ENCODE measurements at regions not wholly inside any gene's neighbourhood (a gene's known extent, or its start where the extent isn't known, plus 50 kb on each side); places are given as distances from the start of the nearest gene placed in this dataset.

DNA sequence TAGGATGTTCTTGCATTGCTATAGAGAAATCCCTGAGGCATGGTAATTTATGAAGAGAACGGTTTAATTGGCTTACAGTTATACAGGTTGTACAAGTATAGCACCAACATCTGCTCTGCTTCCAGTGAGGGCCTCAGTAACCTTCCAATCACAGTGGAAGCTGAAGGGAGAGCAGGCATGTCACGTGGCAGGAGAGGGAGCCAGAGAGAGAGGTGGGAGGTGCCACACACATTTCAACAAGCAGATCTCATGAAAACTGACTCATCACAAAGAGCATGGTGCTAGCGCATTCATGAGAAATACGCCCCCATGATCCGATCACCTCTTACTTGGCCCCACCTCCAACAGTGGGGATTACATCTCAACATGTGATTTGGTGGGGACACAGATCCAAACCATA lies 871.2 kb downstream of the TFAP2A start:
- no peak overlapping the region for H3K27ac Mint-ChIP-seq
- 100% methylated on average over 1 of the region's 5 CpGs for WGBS (ENCODE audit: insufficient coverage)

DNA sequence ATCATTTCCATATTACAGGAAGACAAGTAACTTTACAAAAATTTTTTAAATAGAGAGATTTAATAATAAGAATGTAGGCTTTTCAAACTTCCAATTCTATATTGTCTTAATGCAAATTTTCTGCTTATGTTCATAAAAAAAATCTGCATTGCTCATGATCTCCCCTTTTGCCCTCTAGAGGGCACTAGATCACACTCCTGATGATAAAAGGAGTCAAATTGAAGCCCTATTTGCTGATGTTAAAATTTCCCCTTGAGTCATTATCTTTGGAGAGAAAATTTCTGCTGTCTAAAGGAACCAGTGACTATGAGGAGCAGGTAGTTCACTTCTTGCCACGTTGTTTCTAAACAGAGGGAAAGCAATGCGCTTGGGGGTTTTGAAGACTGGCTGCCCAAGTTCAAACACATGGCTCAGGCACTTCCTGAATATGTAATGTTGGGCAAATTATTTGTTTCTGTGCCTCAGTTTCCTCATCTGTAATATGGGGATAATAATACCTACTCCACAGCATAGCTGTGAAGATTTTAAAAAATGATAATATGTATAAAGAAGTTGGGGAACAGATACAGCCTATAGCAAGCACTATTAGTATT lies 874.2 kb downstream of the TFAP2A start:
- no peak overlapping the region for H3K4me3 ChIP-seq (ENCODE audit: control insufficient read depth in 1 of 2, extremely low read depth in 1 of 2, low read length in 1 of 2)
- WGBS (ENCODE audit: insufficient coverage): no CpG with 5 or more reads among the region's 2 CpGs
- no peaks in the 10 kb centered on the region for H3K9me3 ChIP-seq
- ATAC-seq (replicated peaks in 1 of 4) (no peak), DNase-seq (peak in 1 of 35 experiments; percentile 7)
- no peak overlapping the region for H3K27ac Mint-ChIP-seq
- no peaks in the 10 kb centered on the region for H3K4me1 ChIP-seq (ENCODE audit: control insufficient read depth in 1 of 2, extremely low read depth in 1 of 2, insufficient read depth in 2 of 2, low read length in 2 of 2)
- H3K36me3 Mint-ChIP-seq: no peaks in the 10 kb centered on the region
- no peaks in the 10 kb centered on the region for H3K27me3 ChIP-seq (replicated peaks in 1 of 2; ENCODE audit: control insufficient read depth in 2 of 2, extremely low read depth in 1 of 2, insufficient read depth in 2 of 2, low read length in 1 of 2)
- H3K27me3 Mint-ChIP-seq: peaks cover 0 to 4% of the 10 kb centered on the region in 2 donors
- no peak overlapping the region for H3K4me3 Mint-ChIP-seq
- no peaks in the 10 kb centered on the region for H3K9me3 Mint-ChIP-seq
- no peaks in the 10 kb centered on the region for H3K36me3 ChIP-seq (ENCODE audit: control insufficient read depth in 2 of 2, extremely low read depth in 1 of 2, insufficient read depth in 1 of 2, low read length in 1 of 2)
- H3K27ac ChIP-seq (ENCODE audit: low read length): no peak overlapping the region
- POLR2A ChIA-PET: no interaction called here
- no peaks in the 10 kb centered on the region for H3K4me1 Mint-ChIP-seq
- CTCF ChIA-PET: no interaction called here

More for the DNA sequence above, 871.2 kb downstream of the TFAP2A start:
- Mint-ChIP-seq H3K9me3 (no peaks in the 10 kb centered on the region), H3K36me3 (no peaks in the 10 kb centered on the region), H3K4me3 (no peak overlapping the region), H3K4me1 (no peaks in the 10 kb centered on the region), H3K27me3 (peaks cover 0 to 4% of the 10 kb centered on the region in 2 donors)
- Histone ChIP-seq H3K9me3 (no peaks in the 10 kb centered on the region), H3K4me3 (ENCODE audit: control insufficient read depth in 1 of 2, extremely low read depth in 1 of 2, low read length in 1 of 2) (no peak overlapping the region), H3K36me3 (ENCODE audit: control insufficient read depth in 2 of 2, extremely low read depth in 1 of 2, insufficient read depth in 1 of 2, low read length in 1 of 2) (no peaks in the 10 kb centered on the region), H3K4me1 (ENCODE audit: control insufficient read depth in 1 of 2, extremely low read depth in 1 of 2, insufficient read depth in 2 of 2, low read length in 2 of 2) (no peaks in the 10 kb centered on the region), H3K27ac (ENCODE audit: low read length) (no peak overlapping the region), H3K27me3 (replicated peaks in 1 of 2; ENCODE audit: control insufficient read depth in 2 of 2, extremely low read depth in 1 of 2, insufficient read depth in 2 of 2, low read length in 1 of 2) (no peaks in the 10 kb centered on the region)
- ATAC-seq (replicated peaks in 1 of 4): no peak
- DNase-seq: no peak
- ChIA-PET POLR2A (no interaction called here), CTCF (no interaction called here)

DNA sequence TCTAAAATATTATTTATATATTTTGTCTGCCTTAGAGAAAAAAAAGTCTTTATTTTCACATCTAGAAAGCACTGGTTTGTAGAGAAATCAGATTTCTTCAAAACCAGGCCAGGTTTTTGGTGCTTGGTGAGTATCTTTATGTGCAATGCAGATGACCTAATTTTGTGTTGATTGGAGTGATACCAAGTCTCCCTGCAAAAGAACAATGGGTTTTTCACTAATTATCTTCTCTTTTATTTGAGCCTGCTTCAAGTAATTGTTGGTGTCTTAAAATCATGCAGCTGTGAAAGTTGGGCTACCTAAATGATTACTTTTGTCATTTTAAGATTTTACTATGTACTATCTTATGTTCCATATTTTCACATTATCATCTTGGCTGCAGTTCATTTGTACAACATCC lies 874.7 kb downstream of the TFAP2A start:
- H3K36me3 Mint-ChIP-seq: no peaks in the 10 kb centered on the region
- CTCF ChIA-PET: no interaction called here
- Histone ChIP-seq H3K4me3 (ENCODE audit: control insufficient read depth in 1 of 2, extremely low read depth in 1 of 2, low read length in 1 of 2) (no peak overlapping the region), H3K36me3 (ENCODE audit: control insufficient read depth in 2 of 2, extremely low read depth in 1 of 2, insufficient read depth in 1 of 2, low read length in 1 of 2) (no peaks in the 10 kb centered on the region), H3K4me1 (ENCODE audit: control insufficient read depth in 1 of 2, extremely low read depth in 1 of 2, insufficient read depth in 2 of 2, low read length in 2 of 2) (no peaks in the 10 kb centered on the region), H3K27me3 (replicated peaks in 1 of 2; ENCODE audit: control insufficient read depth in 2 of 2, extremely low read depth in 1 of 2, insufficient read depth in 2 of 2, low read length in 1 of 2) (no peaks in the 10 kb centered on the region), H3K27ac (ENCODE audit: low read length) (no peak overlapping the region), H3K9me3 (no peaks in the 10 kb centered on the region)
- no peak for ATAC-seq (replicated peaks in 1 of 4)
- H3K27ac Mint-ChIP-seq: no peak overlapping the region
- POLR2A ChIA-PET: no interaction called here
- H3K4me1 Mint-ChIP-seq: no peaks in the 10 kb centered on the region
- H3K9me3 Mint-ChIP-seq: no peaks in the 10 kb centered on the region
- DNase-seq: no peak
- peaks cover 0 to 4% of the 10 kb centered on the region in 2 donors for H3K27me3 Mint-ChIP-seq
- H3K4me3 Mint-ChIP-seq: no peak overlapping the region

GRCh38 chr6:9539231-9539755 lies 875.6 kb downstream of the TFAP2A start:
- no peak for ATAC-seq (replicated peaks in 1 of 4)

DNA sequence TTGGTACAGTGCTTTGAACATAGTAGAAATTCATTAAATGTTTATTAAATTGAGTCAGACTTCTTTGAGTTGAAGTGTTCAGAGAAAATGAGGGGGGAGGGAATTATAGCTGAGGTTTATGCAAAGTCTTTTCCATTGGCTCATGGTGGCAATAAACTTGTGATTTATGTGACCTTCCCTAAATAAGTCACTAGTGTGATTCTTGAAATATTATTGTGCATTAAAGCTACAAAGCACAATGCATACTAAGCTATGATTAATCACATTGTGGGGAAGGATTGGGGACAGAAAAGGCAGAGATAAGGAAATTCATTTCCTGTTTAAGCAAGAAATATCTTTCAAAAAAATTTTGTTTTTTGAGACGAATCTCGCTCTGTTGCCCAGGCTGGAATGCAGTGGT lies 877.5 kb downstream of the TFAP2A start:
- H3K9me3 ChIP-seq: no peaks in the 10 kb centered on the region
- no peaks in the 10 kb centered on the region for H3K4me1 ChIP-seq (ENCODE audit: control insufficient read depth in 1 of 2, extremely low read depth in 1 of 2, insufficient read depth in 2 of 2, low read length in 2 of 2)
- H3K27ac ChIP-seq (ENCODE audit: low read length): no peak overlapping the region
- H3K4me3 ChIP-seq (ENCODE audit: control insufficient read depth in 1 of 2, extremely low read depth in 1 of 2, low read length in 1 of 2): no peak overlapping the region
- no peaks in the 10 kb centered on the region for H3K36me3 ChIP-seq (ENCODE audit: control insufficient read depth in 2 of 2, extremely low read depth in 1 of 2, insufficient read depth in 1 of 2, low read length in 1 of 2)
- ATAC-seq (replicated peaks in 1 of 4): no peak
- no peaks in the 10 kb centered on the region for H3K27me3 ChIP-seq (replicated peaks in 1 of 2; ENCODE audit: control insufficient read depth in 2 of 2, extremely low read depth in 1 of 2, insufficient read depth in 2 of 2, low read length in 1 of 2)
- WGBS (ENCODE audit: insufficient coverage): 66% methylated on average over 2 of the region's 2 CpGs
- Mint-ChIP-seq H3K36me3 (no peaks in the 10 kb centered on the region), H3K4me3 (no peak overlapping the region), H3K27ac (no peak overlapping the region), H3K27me3 (no peaks in the 10 kb centered on the region), H3K4me1 (no peaks in the 10 kb centered on the region), H3K9me3 (peaks cover 0 to 7% (median 3%) of the 10 kb centered on the region in 3 donors)
- ChIA-PET CTCF (no interaction called here), POLR2A (no interaction called here)
- no peak for DNase-seq

More at GRCh38 chr6:9539231-9539755, 875.6 kb downstream of the TFAP2A start:
- Histone ChIP-seq H3K27me3 (replicated peaks in 1 of 2; ENCODE audit: control insufficient read depth in 2 of 2, extremely low read depth in 1 of 2, insufficient read depth in 2 of 2, low read length in 1 of 2) (no peaks in the 10 kb centered on the region), H3K27ac (ENCODE audit: low read length) (no peak overlapping the region), H3K4me3 (ENCODE audit: control insufficient read depth in 1 of 2, extremely low read depth in 1 of 2, low read length in 1 of 2) (no peak overlapping the region), H3K36me3 (ENCODE audit: control insufficient read depth in 2 of 2, extremely low read depth in 1 of 2, insufficient read depth in 1 of 2, low read length in 1 of 2) (no peaks in the 10 kb centered on the region), H3K4me1 (ENCODE audit: control insufficient read depth in 1 of 2, extremely low read depth in 1 of 2, insufficient read depth in 2 of 2, low read length in 2 of 2) (no peaks in the 10 kb centered on the region), H3K9me3 (no peaks in the 10 kb centered on the region)
- peaks cover 0 to 3% (median 0%) of the 10 kb centered on the region in 3 donors for H3K9me3 Mint-ChIP-seq
- H3K4me3 Mint-ChIP-seq: no peak overlapping the region
- ChIA-PET POLR2A (no interaction called here), CTCF (no interaction called here)
- no peaks in the 10 kb centered on the region for H3K36me3 Mint-ChIP-seq
- WGBS (ENCODE audit: insufficient coverage): 86% methylated on average over 2 of the region's 4 CpGs
- no peaks in the 10 kb centered on the region for H3K4me1 Mint-ChIP-seq
- peaks cover 0 to 4% of the 10 kb centered on the region in 2 donors for H3K27me3 Mint-ChIP-seq
- DNase-seq: no peak
- no peak overlapping the region for H3K27ac Mint-ChIP-seq

GRCh38 chr6:9535106-9535505 lies 879.8 kb downstream of the TFAP2A start:
- CTCF ChIA-PET: no interaction called here
- 100% methylated on average over 1 of the region's 2 CpGs for WGBS (ENCODE audit: insufficient coverage)
- H3K9me3 ChIP-seq: no peaks in the 10 kb centered on the region
- H3K9me3 Mint-ChIP-seq: peaks cover 0 to 7% (median 6%) of the 10 kb centered on the region in 3 donors
- H3K36me3 ChIP-seq (ENCODE audit: control insufficient read depth in 2 of 2, extremely low read depth in 1 of 2, insufficient read depth in 1 of 2, low read length in 1 of 2): no peaks in the 10 kb centered on the region
- H3K27me3 ChIP-seq (replicated peaks in 1 of 2; ENCODE audit: control insufficient read depth in 2 of 2, extremely low read depth in 1 of 2, insufficient read depth in 2 of 2, low read length in 1 of 2): no peaks in the 10 kb centered on the region
- no peaks in the 10 kb centered on the region for H3K27me3 Mint-ChIP-seq
- no peak overlapping the region for H3K4me3 Mint-ChIP-seq
- H3K4me1 ChIP-seq (ENCODE audit: control insufficient read depth in 1 of 2, extremely low read depth in 1 of 2, insufficient read depth in 2 of 2, low read length in 2 of 2): no peaks in the 10 kb centered on the region
- DNase-seq (no peak), ATAC-seq (replicated peaks in 1 of 4) (no peak)
- H3K27ac ChIP-seq (ENCODE audit: low read length): no peak overlapping the region
- no peaks in the 10 kb centered on the region for H3K36me3 Mint-ChIP-seq
- H3K4me1 Mint-ChIP-seq: no peaks in the 10 kb centered on the region
- no peak overlapping the region for H3K27ac Mint-ChIP-seq
- no peak overlapping the region for H3K4me3 ChIP-seq (ENCODE audit: control insufficient read depth in 1 of 2, extremely low read depth in 1 of 2, low read length in 1 of 2)
- POLR2A ChIA-PET: no interaction called here
